Mesothelial cell of epicardium (in vitro differentiated cells): ENCODE measurements at regions not wholly inside any gene's neighbourhood (a gene's known extent, or its start where the extent isn't known, plus 50 kb on each side); places are given as distances from the start of the nearest gene placed in this dataset.

Source experiments
- DNase-seq, 2 experiments: peaks; one replicate each; pipeline ENCODE4 v3.0.0; 2021; ENCODE audit warnings: low spot score in 2 of 2; ENCODE audit not compliant: unreplicated experiment in 2 of 2
- H3K27ac Mint-ChIP-seq: 2 replicates; pipeline ENCODE4 v1.8.0; 2021; ENCODE audit warnings: mixed read lengths
- H3K27me3 Mint-ChIP-seq: 2 replicates; pipeline ENCODE4 v1.8.0; 2021; ENCODE audit warnings: low read depth, mixed read lengths
- H3K36me3 Mint-ChIP-seq: 2 replicates; pipeline ENCODE4 v1.8.0; 2021; ENCODE audit warnings: mixed read lengths
- H3K4me1 Mint-ChIP-seq: 2 replicates; pipeline ENCODE4 v1.8.0; 2021; ENCODE audit warnings: mixed read lengths
- H3K4me3 Mint-ChIP-seq: 2 replicates; pipeline ENCODE4 v1.8.0; 2021; ENCODE audit warnings: mild to moderate bottlenecking, moderate library complexity, mixed read lengths
- H3K9me3 Mint-ChIP-seq: 2 replicates; pipeline ENCODE4 v1.8.0; 2021; ENCODE audit warnings: mixed read lengths
- CTCF ChIP-seq: fragments of 200-600 bp; sonication (generic); IDR thresholded peaks from one replicate; pipeline ENCODE4 v1.5.0; 2021; ENCODE audit warnings: antibody characterized with exemption; ENCODE audit not compliant: unreplicated experiment

GRCh38 chr3:182078929-182079328 lies 367.2 kb downstream of the SOX2 start:
- no peaks in the 10 kb centered on the region for H3K9me3 Mint-ChIP-seq
- no peak overlapping the region for H3K27ac Mint-ChIP-seq
- no peak for TF ChIP-seq CTCF
- peaks cover 21% of the 10 kb centered on the region for H3K27me3 Mint-ChIP-seq
- H3K4me3 Mint-ChIP-seq, result no peak overlapping the region
- no peaks in the 10 kb centered on the region for H3K4me1 Mint-ChIP-seq
- DNase-seq, result no peak
- no peaks in the 10 kb centered on the region for H3K36me3 Mint-ChIP-seq

- no peak overlapping the region for H3K4me3 Mint-ChIP-seq
- H3K27ac Mint-ChIP-seq, result no peak overlapping the region
- no peaks in the 10 kb centered on the region for H3K9me3 Mint-ChIP-seq
- TF ChIP-seq CTCF, result no peak
- H3K36me3 Mint-ChIP-seq, result no peaks in the 10 kb centered on the region
- peaks cover 17% of the 10 kb centered on the region for H3K27me3 Mint-ChIP-seq
- H3K4me1 Mint-ChIP-seq, result no peaks in the 10 kb centered on the region
- DNase-seq, result no peak
Observed at GRCh38 chr3:182081096-182081495, 369.4 kb downstream of the SOX2 start.

GRCh38 chr3:182083112-182083511 lies 371.4 kb downstream of the SOX2 start:
- Mint-ChIP-seq H3K9me3 (no peaks in the 10 kb centered on the region), H3K4me3 (no peak overlapping the region), H3K36me3 (no peaks in the 10 kb centered on the region), H3K4me1 (no peaks in the 10 kb centered on the region), H3K27ac (no peak overlapping the region), H3K27me3 (peaks cover 16% of the 10 kb centered on the region)
- no peak for TF ChIP-seq CTCF
- no peak for DNase-seq

- DNase-seq, result no peak
- Mint-ChIP-seq H3K9me3 (peaks cover 17% of the 10 kb centered on the region), H3K27ac (no peak overlapping the region), H3K27me3 (no peaks in the 10 kb centered on the region), H3K36me3 (no peaks in the 10 kb centered on the region), H3K4me3 (no peak overlapping the region), H3K4me1 (no peaks in the 10 kb centered on the region)
- TF ChIP-seq CTCF, result no peak
Observed at GRCh38 chr3:182092662-182093262, 381.0 kb downstream of the SOX2 start.

GRCh38 chr3:182094321-182094720 lies 382.6 kb downstream of the SOX2 start:
- Mint-ChIP-seq H3K4me1 (no peaks in the 10 kb centered on the region), H3K36me3 (no peaks in the 10 kb centered on the region), H3K4me3 (no peak overlapping the region), H3K27ac (no peak overlapping the region), H3K9me3 (peaks cover 19% of the 10 kb centered on the region), H3K27me3 (no peaks in the 10 kb centered on the region)
- DNase-seq, result no peak
- no peak for TF ChIP-seq CTCF

GRCh38 chr3:182104881-182105280 lies 393.2 kb downstream of the SOX2 start:
- DNase-seq, result no peak
- Mint-ChIP-seq H3K4me3 (no peak overlapping the region), H3K27me3 (no peaks in the 10 kb centered on the region), H3K9me3 (peaks cover 28% of the 10 kb centered on the region), H3K4me1 (peaks cover 1% of the 10 kb centered on the region), H3K27ac (no peak overlapping the region), H3K36me3 (peaks cover 2% of the 10 kb centered on the region)
- no peak for TF ChIP-seq CTCF
